ENCODE measurements at regions not wholly inside any gene's neighbourhood (a gene's known extent, or its start where the extent isn't known, plus 50 kb on each side); places are given as distances from the start of the nearest gene placed in this dataset.
"Not testable (repeated sequence)": the region's sequence is repeated elsewhere in the genome, so short reads cannot be mapped to it uniquely, and the experiment has no call there.

- no peak for DNase-seq
Measured at GRCh38 chr6:120352491-120352890, 981.8 kb downstream of the TBC1D32 start.

- DNase-seq: no peak
Measured at GRCh38 chr6:120348926-120349325, 985.4 kb downstream of the TBC1D32 start.

DNA sequence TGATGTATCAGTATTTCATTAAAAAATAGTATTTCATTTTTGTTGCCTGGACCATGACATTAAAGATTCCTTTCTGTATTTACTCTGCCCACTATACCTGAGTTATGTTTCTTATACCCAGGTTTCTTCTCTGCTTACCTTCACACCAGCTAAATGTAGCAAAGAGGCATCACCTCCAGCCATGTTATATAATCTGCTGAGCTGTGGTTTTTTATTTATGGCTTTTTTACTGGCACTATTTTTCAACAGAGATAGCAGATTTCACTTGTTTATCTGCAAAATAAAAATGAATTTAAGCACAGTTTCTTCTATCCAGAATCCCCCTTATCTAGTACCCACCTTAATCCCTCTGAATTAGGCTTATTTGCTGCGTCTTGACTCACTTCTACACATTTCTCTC lies 979.0 kb upstream of the MAN1A1 start:
- DNase-seq: no peak

- DNase-seq: no peak
Measured at GRCh38 chr6:120320481-120321162, 971.1 kb upstream of the MAN1A1 start.

- DNase-seq: no peak
Measured at GRCh38 chr6:120304223-120304622, 954.7 kb upstream of the MAN1A1 start.

- DNase-seq: no peak
Measured at GRCh38 chr6:120303527-120303926, 954.0 kb upstream of the MAN1A1 start.

DNA sequence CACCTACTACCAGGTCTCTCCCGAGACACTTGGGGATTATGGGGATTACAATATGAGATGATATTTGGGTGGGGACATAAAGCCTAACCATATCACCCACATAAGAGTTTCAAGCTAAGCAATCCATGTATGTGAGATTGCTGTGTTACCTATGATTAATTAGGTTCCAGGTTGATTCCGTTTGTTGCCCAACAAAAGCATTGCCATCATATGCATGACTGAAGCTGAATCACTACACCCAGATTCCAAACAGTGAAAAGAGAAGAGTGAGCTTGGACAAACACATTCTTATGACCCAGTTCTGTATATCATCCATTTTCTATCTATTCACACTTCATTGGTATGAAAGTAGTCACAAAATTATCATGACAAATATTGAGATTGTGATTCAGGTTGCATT lies 952.5 kb upstream of the MAN1A1 start:
- DNase-seq: no peak

DNA sequence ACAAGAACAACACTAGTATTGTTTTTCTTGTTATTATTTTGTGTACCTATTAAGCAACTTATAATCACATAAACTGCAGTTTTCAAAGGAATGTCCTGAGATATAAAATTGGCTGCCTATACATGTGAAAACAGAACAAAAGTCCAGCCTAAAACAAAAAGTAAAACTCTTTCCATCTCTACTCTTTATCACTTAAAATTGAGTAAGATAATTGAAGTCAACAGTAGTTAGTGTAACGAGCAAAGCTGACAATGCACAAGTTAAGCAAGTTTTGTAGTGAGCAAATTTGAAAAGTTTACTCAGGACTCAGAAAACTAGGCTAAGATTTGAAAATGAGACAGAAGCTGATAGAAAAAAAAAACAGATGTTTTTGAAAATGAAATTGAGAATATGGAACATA lies 941.4 kb upstream of the MAN1A1 start:
- no peak for DNase-seq

- no peak for DNase-seq
Measured at GRCh38 chr6:120282005-120282404, 932.4 kb upstream of the MAN1A1 start.

- no peak for DNase-seq
Measured at GRCh38 chr6:120279466-120280167, 930.1 kb upstream of the MAN1A1 start.

GRCh38 chr6:120278689-120279396 lies 929.3 kb upstream of the MAN1A1 start:
- DNase-seq: no peak

DNA sequence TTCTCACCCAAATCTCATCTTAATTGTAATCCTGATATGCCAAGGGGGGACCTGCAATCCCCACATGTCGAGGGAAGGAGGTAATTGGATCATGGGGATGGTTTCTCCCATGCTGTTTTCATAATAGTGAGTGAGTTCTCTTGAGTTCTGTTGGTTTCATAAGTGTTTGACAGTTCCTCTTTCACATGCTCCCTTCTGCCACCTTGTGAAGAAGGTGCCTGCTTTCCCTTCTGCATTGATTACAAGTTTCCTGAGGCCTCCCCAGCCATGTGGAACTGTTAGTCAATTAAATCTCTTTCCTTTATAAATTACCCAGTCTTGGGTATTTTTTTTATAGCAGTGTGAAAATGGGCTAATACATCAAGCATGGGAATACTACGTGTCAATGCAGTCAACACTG lies 925.0 kb upstream of the MAN1A1 start:
- no peak for DNase-seq

DNA sequence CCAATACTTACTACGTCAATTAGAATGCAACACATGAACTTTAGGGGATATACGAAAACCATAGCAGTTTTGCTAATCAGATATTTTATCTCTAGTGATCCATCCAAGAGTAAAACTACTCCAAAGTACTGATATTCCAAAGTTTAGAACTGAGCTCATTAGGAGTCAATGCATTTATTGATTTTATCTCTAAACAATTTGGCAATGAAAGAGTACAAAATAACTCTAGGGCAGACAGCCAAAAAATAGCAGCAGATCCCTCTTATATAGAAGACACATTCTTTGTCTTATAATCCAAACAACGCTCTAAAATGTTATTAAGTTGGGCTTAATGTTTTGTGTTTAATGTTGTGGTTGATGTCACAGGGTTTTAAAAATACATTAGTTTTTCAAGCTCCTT lies 923.9 kb upstream of the MAN1A1 start:
- DNase-seq: no peak

- no peak for DNase-seq
Measured at GRCh38 chr6:120272038-120272437, 922.5 kb upstream of the MAN1A1 start.

- not testable (repeated sequence) for DNase-seq
Measured at GRCh38 chr6:120268256-120268655, 918.7 kb upstream of the MAN1A1 start.

DNA sequence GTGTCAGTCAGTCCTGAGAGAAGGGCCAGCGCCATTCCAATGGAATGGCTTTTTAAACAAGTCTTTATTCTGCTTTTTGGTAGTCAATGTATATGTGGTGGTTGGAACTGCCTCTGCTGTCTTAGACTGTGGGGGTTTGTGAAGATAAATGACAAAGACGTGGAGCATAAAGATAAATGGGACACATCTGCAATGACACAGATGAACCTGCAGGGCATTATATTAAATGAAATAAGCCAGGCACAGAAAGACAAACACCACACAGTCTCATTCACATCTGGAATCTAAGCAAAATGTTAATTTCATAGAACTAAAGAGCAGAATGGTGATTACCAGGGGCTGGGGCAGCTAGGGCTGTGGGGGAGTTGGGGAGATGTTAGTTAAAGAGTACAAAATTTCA lies 912.8 kb upstream of the MAN1A1 start:
- DNase-seq: no peak

DNA sequence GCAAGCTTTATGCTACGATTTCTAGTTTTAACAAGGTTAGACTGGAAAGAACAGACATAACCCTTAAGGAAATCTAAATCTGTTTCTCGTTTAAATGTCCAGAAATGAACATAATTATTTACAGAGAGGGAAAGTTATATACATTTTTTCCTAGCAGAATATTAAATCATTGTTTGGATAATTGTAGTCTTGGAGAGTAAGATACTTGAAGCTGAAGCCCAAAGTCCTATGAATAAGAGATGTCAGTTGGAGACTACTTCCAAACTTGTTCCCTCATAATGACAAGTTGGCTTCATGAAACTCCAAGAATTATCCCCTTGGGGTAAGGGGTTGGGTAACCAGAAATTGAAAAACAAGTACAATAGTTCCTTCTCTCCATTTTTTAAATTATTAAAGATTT lies 911.1 kb upstream of the MAN1A1 start:
- DNase-seq: no peak

GRCh38 chr6:120254651-120255050 lies 905.1 kb upstream of the MAN1A1 start:
- DNase-seq: no peak

DNA sequence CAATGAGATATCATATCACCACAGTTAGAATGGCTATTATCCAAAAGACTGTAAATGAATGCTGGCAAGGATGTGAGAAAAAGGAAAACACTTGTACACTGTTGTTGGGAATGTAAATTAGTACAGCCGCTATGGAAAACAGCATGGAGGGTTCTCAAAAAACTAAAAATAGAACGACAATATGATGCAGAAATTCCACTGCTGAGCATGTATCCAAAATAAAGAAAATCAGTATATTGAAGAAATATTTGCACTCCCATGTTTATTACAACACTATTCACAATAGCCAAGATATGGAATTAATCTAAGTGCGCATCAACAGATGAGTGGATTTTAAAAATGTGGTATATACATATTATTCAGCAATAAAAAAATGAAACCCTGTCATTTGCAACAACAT lies 898.9 kb upstream of the MAN1A1 start:
- DNase-seq: no peak

- DNase-seq: no peak
Measured at GRCh38 chr6:120237221-120237620, 887.7 kb upstream of the MAN1A1 start.

- DNase-seq: no peak
Measured at GRCh38 chr6:120230008-120230407, 880.4 kb upstream of the MAN1A1 start.

DNA sequence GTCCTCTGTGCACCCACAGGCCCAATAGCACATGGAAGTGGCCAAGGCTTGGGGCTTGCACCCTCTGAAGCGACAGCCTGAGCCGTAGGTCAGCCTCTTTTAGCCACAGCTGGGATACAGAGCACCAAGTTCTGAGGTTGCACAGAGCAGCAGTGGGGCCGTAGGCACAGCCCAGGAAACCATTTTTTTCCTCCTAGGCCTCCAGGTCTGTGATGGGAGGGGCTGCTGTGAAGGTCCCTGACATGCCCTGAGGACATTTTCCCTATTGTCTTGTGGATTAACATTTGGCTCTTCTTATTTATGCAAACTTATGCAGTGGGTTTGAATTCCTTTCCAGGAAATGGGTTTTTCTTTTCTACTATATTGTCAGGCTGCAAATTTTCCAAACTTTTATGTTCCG lies 878.7 kb upstream of the MAN1A1 start:
- no peak for DNase-seq

GRCh38 chr6:120219339-120219738 lies 869.8 kb upstream of the MAN1A1 start:
- no peak for DNase-seq

DNA sequence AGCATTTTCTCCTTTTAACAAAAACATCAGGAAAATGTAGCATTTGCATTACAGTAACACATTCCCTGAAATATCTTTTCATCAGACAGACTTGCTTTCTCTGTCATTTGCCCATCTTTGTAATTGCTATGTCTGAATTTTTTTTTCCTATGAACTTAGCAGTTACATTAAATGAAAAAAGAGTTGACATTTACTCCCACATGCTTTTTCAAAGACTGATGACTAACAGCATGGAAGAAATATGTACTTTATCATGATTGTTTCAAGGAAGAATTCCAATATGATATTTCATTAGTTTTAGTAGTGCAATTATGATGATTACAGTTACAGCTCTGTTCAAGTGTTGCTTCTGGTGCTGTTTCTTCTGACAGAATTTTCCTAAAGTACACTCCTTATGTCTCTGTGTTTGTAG lies 864.5 kb upstream of the MAN1A1 start:
- DNase-seq: no peak
